IMR-90 (cell line): ENCODE measurements at regions not wholly inside any gene's neighbourhood (a gene's known extent, or its start where the extent isn't known, plus 50 kb on each side); places are given as distances from the start of the nearest gene placed in this dataset.
A peak's percentile ranks its signal among the peaks of the same experiment; 100 is the strongest.

ENCODE experiments used
- ATAC-seq: fragments of 200-7000 bp; cut with Tn5 transposase; 2 replicates; pipeline ENCODE4 v1.9.1; 2020; ENCODE audit warnings: low read depth, mild to moderate bottlenecking, moderate library complexity
- BruUV-seq: library from RNA; stranded (reverse); fragments of 400-500 nt; replicated peaks from 2 replicates; lab custom pipeline; 2021; lab: Mats Ljungman, UMichigan
- CTCF ChIA-PET: fragments of 300-600 bp; formaldehyde crosslinking; extraction: SDS; loops from one replicate; lab custom pipeline; 2021; ENCODE audit warnings: antibody characterized with exemption; lab: Yijun Ruan, JAX
- POLR2A ChIA-PET: fragments of 300-600 bp; sonication (Branson Sonifier 250); formaldehyde crosslinking; loops from one replicate; lab custom pipeline; 2022; ENCODE audit warnings: antibody characterized with exemption; ENCODE audit not compliant: unreplicated experiment; lab: Charles Lee
- DNase-seq: peaks from one replicate; pipeline ENCODE4 v3.0.0; 2013
- H2AFZ ChIP-seq: replicated peaks from 2 replicates; pipeline ENCODE3; 2013; ENCODE audit warnings: low read length, mild to moderate bottlenecking; ENCODE audit not compliant: poor library complexity
- H2AK5ac ChIP-seq: 2 replicates; pipeline ENCODE4 v1.6.1; 2013; ENCODE audit warnings: low read depth, low read length, inconsistent platforms
- H2AK9ac ChIP-seq: replicated peaks from 2 replicates; pipeline ENCODE3; 2013; ENCODE audit warnings: mild to moderate bottlenecking, low read depth, low read length, moderate library complexity; ENCODE audit not compliant: poor library complexity
- H2BK120ac ChIP-seq: 2 replicates; pipeline ENCODE4 v1.6.1; 2013; ENCODE audit warnings: low read depth, low read length, inconsistent platforms
- H2BK15ac ChIP-seq: 3 replicates; pipeline ENCODE4 v1.6.1; 2013; ENCODE audit warnings: low read depth, low read length, inconsistent platforms
- H2BK20ac ChIP-seq: 2 replicates; pipeline ENCODE4 v1.6.1; 2013; ENCODE audit warnings: low read depth, mild to moderate bottlenecking, inconsistent platforms, low read length, moderate library complexity
- H2BK5ac ChIP-seq: 2 replicates; pipeline ENCODE4 v1.6.1; 2013; ENCODE audit warnings: mild to moderate bottlenecking, low read depth, low read length, inconsistent platforms; ENCODE audit not compliant: poor library complexity, severe bottlenecking
- H3K14ac ChIP-seq: replicated peaks from 2 replicates; pipeline ENCODE4 v1.6.1; 2013; ENCODE audit warnings: low read depth, low read length, inconsistent platforms
- H3K18ac ChIP-seq: 2 replicates; pipeline ENCODE4 v1.6.1; 2013; ENCODE audit warnings: low read depth, low read length, control low read depth
- H3K23ac ChIP-seq: 2 replicates; pipeline ENCODE4 v1.6.1; 2013; ENCODE audit warnings: low read depth, low read length, inconsistent platforms
- H3K27ac ChIP-seq: 2 replicates; pipeline ENCODE4 v1.5.1; 2013; ENCODE audit warnings: mild to moderate bottlenecking, control low read depth, low read length; ENCODE audit not compliant: insufficient read depth
- H3K27me3 ChIP-seq: 2 replicates; pipeline ENCODE4 v1.6.1; 2013; ENCODE audit warnings: low read length; ENCODE audit not compliant: control insufficient read depth, insufficient read depth
- H3K36me3 ChIP-seq: 2 replicates; pipeline ENCODE4 v1.6.1; 2013; ENCODE audit warnings: low read length, mixed read lengths; ENCODE audit not compliant: control insufficient read depth, insufficient read depth
- H3K4ac ChIP-seq: 2 replicates; pipeline ENCODE4 v1.6.1; 2013; ENCODE audit warnings: low read depth, low read length, inconsistent platforms
- H3K4me1 ChIP-seq: 2 replicates; pipeline ENCODE4 v1.6.1; 2013; ENCODE audit warnings: low read length, mixed read lengths; ENCODE audit not compliant: control insufficient read depth, insufficient read depth
- H3K4me2 ChIP-seq: 2 replicates; pipeline ENCODE4 v1.6.1; 2013; ENCODE audit warnings: low read depth, mild to moderate bottlenecking, control low read depth, low read length, moderate library complexity
- H3K4me3 ChIP-seq: 2 replicates; pipeline ENCODE4 v1.5.1; 2013; ENCODE audit warnings: low read depth, mild to moderate bottlenecking, control low read depth, low read length, moderate library complexity; ENCODE audit not compliant: insufficient read depth
- H3K56ac ChIP-seq: 2 replicates; pipeline ENCODE4 v1.6.1; 2013; ENCODE audit warnings: low read length, inconsistent platforms; ENCODE audit not compliant: insufficient read depth; ENCODE audit errors: extremely low read depth
- H3K79me1 ChIP-seq, 2 experiments: 2 replicates each; pipeline ENCODE4 v1.6.1; 2013; ENCODE audit warnings: low read length in 2 of 2, inconsistent platforms in 1 of 2, low read depth in 1 of 2
- H3K9ac ChIP-seq: 2 replicates; pipeline ENCODE4 v1.6.1; 2013; ENCODE audit warnings: low read depth, low read length, control low read depth
- H3K9me1 ChIP-seq: 2 replicates; pipeline ENCODE4 v1.6.1; 2013; ENCODE audit warnings: low read length, inconsistent platforms; ENCODE audit not compliant: insufficient read depth
- H3K9me3 ChIP-seq: 2 replicates; pipeline ENCODE4 v1.6.1; 2013; ENCODE audit warnings: low read length; ENCODE audit not compliant: control insufficient read depth, insufficient read depth
- H4K20me1 ChIP-seq: 2 replicates; pipeline ENCODE4 v1.6.1; 2013; ENCODE audit warnings: low read length, inconsistent platforms; ENCODE audit not compliant: insufficient read depth
- H4K5ac ChIP-seq: 2 replicates; pipeline ENCODE4 v1.6.1; 2013; ENCODE audit warnings: mild to moderate bottlenecking, low read depth, low read length, control low read depth
- H4K8ac ChIP-seq, 2 experiments: 2 replicates each; pipeline ENCODE4 v1.6.1; 2013; ENCODE audit warnings: low read depth in 2 of 2, low read length in 2 of 2, control low read depth in 1 of 2, inconsistent platforms in 1 of 2
- H4K91ac ChIP-seq: 2 replicates; pipeline ENCODE4 v1.6.1; 2013; ENCODE audit warnings: low read depth, low read length, inconsistent platforms; ENCODE audit not compliant: insufficient read depth
- MAFK ChIP-seq: IDR thresholded peaks from 2 replicates; pipeline ENCODE4 v1.6.1; 2012; ENCODE audit warnings: low read depth, low read length, improper control_type of control experiment
- MXI1 ChIP-seq: IDR thresholded peaks from 2 replicates; pipeline ENCODE4 v1.6.1; 2012; ENCODE audit warnings: low read depth, mild to moderate bottlenecking, low read length, moderate library complexity, borderline replicate concordance
- RFX5 ChIP-seq: IDR thresholded peaks from 2 replicates; pipeline ENCODE4 v1.8.0; 2012; ENCODE audit warnings: low read depth, mild to moderate bottlenecking, low read length, moderate library complexity
- SMC3 ChIP-seq: fragments of 150-350 bp; IDR thresholded peaks from 2 replicates; pipeline ENCODE4 v1.6.1; 2016; ENCODE audit warnings: low read depth, mild to moderate bottlenecking, antibody characterized with exemption, low read length, moderate library complexity
- WGBS, 2 experiments: methylation state at CpG; one replicate each; pipeline versions ENCODE4 v1.1.5 to v1.1.7; 2013; ENCODE audit warnings: missing lambda C conversion rate in 2 of 2; ENCODE audit not compliant: insufficient read length in 1 of 2; ENCODE audit errors: extremely low coverage in 2 of 2; 5-methylcytosine and 5-hydroxymethylcytosine counted together
- dilution Hi-C: fragments of 300-500 bp; cut with HindIII; formaldehyde crosslinking; loops from one replicate; pipeline ENCODE4 v1.14.3; 2018; ENCODE audit warnings: low sequenced_read_pairs; ENCODE audit not compliant: unreplicated experiment
- in situ Hi-C: fragments of 300-500 bp; cut with MboI; formaldehyde crosslinking; loops from 3 replicates; pipeline ENCODE4 v1.14.3; 2019; ENCODE audit warnings: low sequenced_read_pairs, inconsistent platforms, mixed read lengths
- intact Hi-C: fragments of 100-400 bp; cut with micrococcal nuclease; formaldehyde crosslinking; loops from 2 replicates; pipeline ENCODE4 v1.10.0; 2022

DNA sequence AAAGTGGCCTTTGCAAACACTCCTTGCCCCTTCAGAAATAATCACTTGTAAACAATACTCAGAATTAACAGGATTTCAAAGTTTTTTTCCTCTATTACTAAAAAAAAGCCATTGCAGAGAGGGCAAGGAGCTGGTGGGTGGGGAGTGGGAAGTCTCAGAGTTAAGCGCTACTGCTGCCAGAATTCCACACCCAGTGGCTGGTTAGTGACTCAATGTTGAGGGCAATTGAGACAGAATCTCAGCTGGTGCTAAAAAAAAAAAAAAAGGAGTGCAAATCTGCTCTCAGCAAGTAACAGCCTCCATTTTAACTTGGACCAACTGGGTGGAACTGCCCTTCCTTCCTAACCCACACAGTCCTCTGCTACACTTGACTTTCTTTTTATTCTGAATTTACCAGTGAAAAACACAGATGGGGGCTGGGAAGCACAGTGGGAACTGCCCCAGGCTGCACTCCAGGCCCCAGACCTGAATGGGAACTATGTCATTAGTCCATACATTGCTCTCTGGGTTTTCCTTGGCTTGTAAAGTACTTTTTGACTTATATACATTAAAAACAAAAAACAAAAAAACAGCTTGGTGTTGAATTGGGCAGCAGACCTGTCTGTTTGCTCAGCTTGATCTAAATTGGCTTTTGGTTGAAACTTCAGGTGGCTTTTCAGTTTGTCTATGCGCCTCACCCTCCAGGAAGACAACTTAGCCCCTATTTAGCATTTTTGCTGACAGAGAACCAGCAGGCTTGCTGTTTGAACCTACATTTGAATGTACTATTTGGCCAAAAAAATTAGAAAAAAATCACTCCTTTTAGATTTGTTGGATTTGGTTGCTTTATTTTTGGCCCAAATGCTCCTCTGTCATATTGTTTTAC, 357.8 kb upstream of the TBL1XR1 start:
- ATAC-seq = no peak
- Histone ChIP-seq H4K91ac (no peak overlapping the region), H3K18ac (no peak overlapping the region), H2AFZ (no peak overlapping the region), H3K36me3 (no peaks in the 10 kb centered on the region), H3K4me2 (no peak overlapping the region), H2BK15ac (no peak overlapping the region), H3K27ac (no peak overlapping the region), H2AK5ac (no peak overlapping the region), H3K23ac (no peak overlapping the region), H2AK9ac (no peak overlapping the region), H3K9ac (no peak overlapping the region), H4K5ac (peak overlapping the region; percentile 57; the same call in 1 of the 2 replicates), H2BK120ac (no peak overlapping the region), H3K4ac (no peak overlapping the region), H3K79me1 (no peaks in the 10 kb centered on the region), H3K9me3 (no peaks in the 10 kb centered on the region), H3K4me3 (no peak overlapping the region), H2BK20ac (no peak overlapping the region), H4K8ac (no peak overlapping the region), H3K14ac (no peak overlapping the region), H4K20me1 (no peaks in the 10 kb centered on the region), H3K56ac (no peak overlapping the region), H3K27me3 (no peaks in the 10 kb centered on the region), H3K4me1 (peaks cover 2% of the 10 kb centered on the region), H3K9me1 (no peaks in the 10 kb centered on the region), H2BK5ac (no peak overlapping the region)
- intact Hi-C loops = no loop called here
- ChIA-PET CTCF (interaction anchor here (0.6 kb wide), 1 partner anchor 338 kb away, joined by 3 read pairs; no protein-coding TSS in a partner anchor), POLR2A (no interaction called here)
- dilution Hi-C loops = no loop called here
- no TSS peak for BruUV-seq
- no CpG with 5 or more reads among the region's 2 CpGs for WGBS, 2 experiments
- no peak for TF ChIP-seq SMC3
- no peak for TF ChIP-seq MAFK
- TF ChIP-seq MXI1 = no peak
- no peak for TF ChIP-seq RFX5
- DNase-seq = peak; percentile 64
- in situ Hi-C loops = no loop called here
